Epithelial cell of esophagus (primary cell): ENCODE measurements at regions not wholly inside any gene's neighbourhood (a gene's known extent, or its start where the extent isn't known, plus 50 kb on each side); places are given as distances from the start of the nearest gene placed in this dataset.
"Not testable (repeated sequence)": the region's sequence is repeated elsewhere in the genome, so short reads cannot be mapped to it uniquely, and the experiment has no call there.

Source experiments
- DNase-seq: peaks from one replicate; pipeline ENCODE4 v3.0.0; 2010; ENCODE audit warnings: low read depth
- H3K4me3 ChIP-seq: 2 replicates; pipeline ENCODE4 v1.5.1; 2011; ENCODE audit warnings: mild to moderate bottlenecking, low read length, control low read depth
- CTCF ChIP-seq: IDR thresholded peaks from 2 replicates; pipeline ENCODE4 v1.5.1; 2011; ENCODE audit warnings: low read depth, mild to moderate bottlenecking, low read length, control low read depth, inconsistent platforms; ENCODE audit not compliant: insufficient read depth; ENCODE audit errors: missing control alignments

DNA sequence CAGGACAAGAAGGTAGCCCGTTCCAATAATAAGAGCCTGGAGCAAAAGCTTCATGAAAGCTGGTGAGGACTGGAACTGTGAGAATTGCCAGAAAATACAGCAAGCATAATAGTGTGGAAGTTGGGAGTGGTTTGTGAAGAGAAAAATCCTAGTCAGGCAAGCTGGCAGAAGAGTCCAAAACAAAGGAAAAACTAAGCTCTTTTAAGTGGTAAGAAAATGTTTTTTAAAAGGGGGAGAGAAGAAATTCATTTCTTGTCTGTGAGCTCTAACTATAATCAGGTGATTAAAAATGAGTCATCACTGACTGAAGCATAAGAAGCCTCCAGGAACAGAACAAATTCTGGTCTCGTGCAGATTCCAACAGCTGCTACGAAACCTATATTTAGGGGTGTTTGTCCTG lies 102.6 kb downstream of the CAAP1 start:
- H3K4me3 ChIP-seq, result no peak overlapping the region
- peak; percentile 55 for DNase-seq
- TF ChIP-seq CTCF, result no peak

- no peak for TF ChIP-seq CTCF
- H3K4me3 ChIP-seq, result no peak overlapping the region
- no peak for DNase-seq
Measured at GRCh38 chr9:26786564-26786963, 106.0 kb downstream of the CAAP1 start.

DNA sequence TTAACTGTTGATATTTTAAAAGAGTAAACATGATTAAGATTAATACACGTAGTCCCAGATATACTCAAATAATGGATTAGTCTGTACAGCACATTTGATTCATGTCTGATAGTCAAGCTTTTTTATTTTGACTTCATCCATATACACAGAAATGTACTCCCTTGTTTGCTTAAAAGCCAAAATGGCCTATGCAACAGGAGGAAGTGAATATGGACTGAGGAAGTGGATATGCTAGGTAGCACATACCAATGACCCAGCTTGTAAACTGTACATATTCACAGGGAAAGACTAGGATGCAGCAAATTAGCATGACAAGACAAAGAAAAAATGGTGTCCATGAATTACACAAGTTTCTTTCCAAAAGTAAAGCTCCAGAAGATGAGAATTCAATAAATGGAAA lies 109.7 kb downstream of the CAAP1 start:
- TF ChIP-seq CTCF, result no peak
- DNase-seq, result no peak

DNA sequence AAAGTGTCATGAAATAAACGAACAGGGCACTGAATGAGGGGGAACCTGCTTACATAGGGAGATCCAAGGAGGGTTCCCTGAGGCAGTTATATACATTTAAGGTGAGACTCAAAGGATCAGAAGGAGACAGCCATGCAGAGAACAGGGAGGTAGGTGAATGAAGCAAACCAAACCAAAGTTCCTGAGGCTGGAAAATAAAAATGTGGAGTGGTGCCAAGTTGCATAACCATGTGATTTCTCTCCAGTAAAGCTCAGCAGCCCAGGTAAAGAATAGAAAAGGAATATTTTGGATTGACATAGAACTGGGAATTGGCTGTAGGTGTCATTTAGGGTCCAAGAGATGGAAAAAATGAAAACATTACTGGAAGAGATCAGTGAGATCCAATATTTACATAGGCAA lies 110.7 kb downstream of the CAAP1 start:
- peak; percentile 24 for DNase-seq
- TF ChIP-seq CTCF, result no peak
- H3K4me3 ChIP-seq, result no peak overlapping the region

More for the DNA sequence above, 109.7 kb downstream of the CAAP1 start:
- no peak overlapping the region for H3K4me3 ChIP-seq

DNA sequence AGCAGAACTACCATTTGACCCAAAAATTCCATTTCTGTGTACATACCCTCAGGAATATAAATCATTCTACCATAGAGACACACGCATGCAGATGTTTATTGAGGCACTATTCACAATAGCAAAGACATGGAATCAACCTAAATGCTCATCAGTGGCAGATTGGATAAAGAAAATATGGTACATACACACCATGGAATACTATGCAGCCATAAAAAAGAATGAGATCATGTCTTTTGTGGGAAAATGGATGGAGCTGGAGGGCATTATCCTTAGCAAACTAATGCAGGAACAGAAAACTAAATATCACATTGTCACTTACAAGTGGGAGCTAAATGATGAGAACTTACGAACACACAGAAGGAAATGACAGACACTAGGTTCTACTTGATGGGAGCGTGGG lies 112.3 kb downstream of the CAAP1 start:
- H3K4me3 ChIP-seq, DNase-seq: not testable (repeated sequence)

DNA sequence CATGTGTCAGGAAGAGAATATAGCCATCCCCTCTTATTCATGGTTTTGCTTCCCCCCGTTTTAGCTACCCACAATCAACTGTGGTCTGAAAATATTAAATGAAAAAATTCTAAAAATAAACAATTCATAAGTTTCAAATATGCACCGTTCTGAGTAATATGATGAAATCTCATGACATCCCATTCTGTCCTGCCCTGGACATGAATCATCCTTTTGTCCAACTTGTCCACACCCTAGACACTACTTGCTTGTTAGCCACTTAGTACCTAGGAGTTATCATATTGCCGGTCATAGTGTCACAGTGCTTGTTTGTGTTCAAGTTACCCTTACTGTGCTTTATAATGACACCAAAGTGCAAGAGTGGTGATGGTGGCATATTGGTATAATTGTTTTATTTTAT lies 113.5 kb downstream of the CAAP1 start:
- H3K4me3 ChIP-seq, result no peak overlapping the region
- DNase-seq, result peak; percentile 46

GRCh38 chr9:26775391-26775790 lies 117.2 kb downstream of the CAAP1 start:
- no peak for DNase-seq
- no peak overlapping the region for H3K4me3 ChIP-seq
- TF ChIP-seq CTCF, result no peak

More for the DNA sequence above, 113.5 kb downstream of the CAAP1 start:
- TF ChIP-seq CTCF, result no peak

- TF ChIP-seq CTCF, result no peak
- no peak for DNase-seq
- H3K4me3 ChIP-seq, result no peak overlapping the region
Measured at GRCh38 chr9:26773056-26773455, 119.5 kb downstream of the CAAP1 start.
